HEK293 (cell line): ENCODE measurements at regions not wholly inside any gene's neighbourhood (a gene's known extent, or its start where the extent isn't known, plus 50 kb on each side); places are given as distances from the start of the nearest gene placed in this dataset.

Source experiments
- CTCF ChIA-PET: fragments of 350-600 bp; formaldehyde crosslinking; extraction: SDS; loops from one replicate; lab custom pipeline; 2021; ENCODE audit warnings: antibody characterized with exemption; lab: Yijun Ruan, JAX
- POLR2A ChIA-PET: fragments of 300-600 bp; formaldehyde crosslinking; extraction: SDS; loops from one replicate; lab custom pipeline; 2020; ENCODE audit warnings: antibody characterized with exemption, inconsistent platforms; lab: Yijun Ruan, JAX
- H3K27ac ChIP-seq: fragments of 200-500 bp; sonication (Bioruptor generic); 2 replicates; pipeline ENCODE4 v1.5.1; 2014; ENCODE audit warnings: low read depth, low read length, control low read depth, inconsistent platforms; ENCODE audit errors: extremely low read depth
- H3K36me3 ChIP-seq, 2 experiments: fragments of 200-500 bp in 1 of 2; sonication (Bioruptor generic) in 1 of 2; 1 replicate in 1 of 2; 2 replicates in 1 of 2; pipeline ENCODE4 v1.5.1; 2014 to 2017; ENCODE audit warnings: inconsistent platforms in 2 of 2, low read length in 2 of 2; ENCODE audit not compliant: control insufficient read depth in 2 of 2, insufficient read depth in 1 of 2
- H3K4me1 ChIP-seq: fragments of 200-500 bp; sonication (Bioruptor generic); 2 replicates; pipeline ENCODE4 v1.5.1; 2014; ENCODE audit warnings: mild to moderate bottlenecking, low read length, inconsistent platforms; ENCODE audit not compliant: control insufficient read depth, insufficient read depth
- H3K4me3 ChIP-seq: 2 replicates; pipeline ENCODE4 v1.5.1; 2011; ENCODE audit warnings: low read depth, mild to moderate bottlenecking, control low read depth, low read length, moderate library complexity
- H3K9me3 ChIP-seq: fragments of 200-500 bp; sonication (Bioruptor generic); 2 replicates; pipeline ENCODE4 v1.5.1; 2014; ENCODE audit warnings: low read depth, low read length, inconsistent platforms; ENCODE audit not compliant: control insufficient read depth, insufficient read depth
- BCL11B ChIP-seq: fragments of 450-650 bp; formaldehyde crosslinking; IDR thresholded peaks from 2 replicates; pipeline ENCODE4 v1.5.1; 2016; ENCODE audit warnings: low read depth, missing biosample characterization, missing genetic modification characterization
- FEZF1 ChIP-seq: fragments of 450-650 bp; formaldehyde crosslinking; IDR thresholded peaks from 2 replicates; pipeline ENCODE4 v1.5.1; 2016; ENCODE audit warnings: missing biosample characterization, missing genetic modification characterization
- IKZF3 ChIP-seq: fragments of 450-650 bp; IDR thresholded peaks from 2 replicates; pipeline ENCODE4 v1.5.0; 2018; ENCODE audit warnings: missing biosample characterization, mild to moderate bottlenecking, missing genetic modification characterization, moderate library complexity
- PRDM10 ChIP-seq: fragments of 450-650 bp; formaldehyde crosslinking; IDR thresholded peaks from 2 replicates; pipeline ENCODE4 v1.5.1; 2016; ENCODE audit warnings: missing biosample characterization, missing genetic modification characterization
- TRIM28 ChIP-seq: IDR thresholded peaks from 2 replicates; pipeline ENCODE4 v1.6.1; 2011; ENCODE audit warnings: low read length, control low read depth, borderline replicate concordance
- ZBTB17 ChIP-seq: fragments of 450-650 bp; formaldehyde crosslinking; IDR thresholded peaks from 2 replicates; pipeline ENCODE4 v1.5.1; 2016; ENCODE audit warnings: missing biosample characterization, missing genetic modification characterization
- ZBTB20 ChIP-seq: fragments of 450-650 bp; formaldehyde crosslinking; IDR thresholded peaks from 2 replicates; pipeline ENCODE4 v1.5.1; 2016; ENCODE audit warnings: missing biosample characterization, missing genetic modification characterization
- ZBTB48 ChIP-seq: fragments of 450-650 bp; formaldehyde crosslinking; IDR thresholded peaks from 2 replicates; pipeline ENCODE4 v1.5.1; 2016; ENCODE audit warnings: missing biosample characterization, missing genetic modification characterization
- ZNF10 ChIP-seq: fragments of 450-650 bp; formaldehyde crosslinking; IDR thresholded peaks from 2 replicates; pipeline ENCODE4 v1.5.1; 2017; ENCODE audit warnings: missing biosample characterization, missing genetic modification characterization
- ZNF140 ChIP-seq: fragments of 450-650 bp; formaldehyde crosslinking; IDR thresholded peaks from 2 replicates; pipeline ENCODE4 v1.5.1; 2016; ENCODE audit warnings: missing biosample characterization, missing genetic modification characterization
- ZNF324 ChIP-seq: fragments of 450-650 bp; formaldehyde crosslinking; IDR thresholded peaks from 2 replicates; pipeline ENCODE4 v1.5.1; 2016; ENCODE audit warnings: missing biosample characterization, missing genetic modification characterization
- ZNF404 ChIP-seq: fragments of 450-650 bp; formaldehyde crosslinking; IDR thresholded peaks from 2 replicates; pipeline ENCODE4 v1.5.1; 2017; ENCODE audit warnings: missing biosample characterization, missing genetic modification characterization
- ZNF423 ChIP-seq: fragments of 450-650 bp; formaldehyde crosslinking; IDR thresholded peaks from 2 replicates; pipeline ENCODE4 v1.5.1; 2016; ENCODE audit warnings: missing biosample characterization, missing genetic modification characterization
- ZNF501 ChIP-seq: fragments of 450-650 bp; formaldehyde crosslinking; IDR thresholded peaks from 2 replicates; pipeline ENCODE4 v1.5.1; 2016; ENCODE audit warnings: missing biosample characterization, missing genetic modification characterization
- ZNF596 ChIP-seq: fragments of 450-650 bp; IDR thresholded peaks from 2 replicates; pipeline ENCODE4 v1.5.0; 2018; ENCODE audit warnings: missing biosample characterization, mild to moderate bottlenecking, missing genetic modification characterization, moderate library complexity
- ZNF707 ChIP-seq: fragments of 450-650 bp; formaldehyde crosslinking; IDR thresholded peaks from 2 replicates; pipeline ENCODE4 v1.5.1; 2016; ENCODE audit warnings: missing biosample characterization, missing genetic modification characterization
- ZNF791 ChIP-seq: fragments of 450-650 bp; formaldehyde crosslinking; IDR thresholded peaks from 2 replicates; pipeline ENCODE4 v1.5.1; 2016; ENCODE audit warnings: missing biosample characterization, missing genetic modification characterization
- ZSCAN16 ChIP-seq: fragments of 450-650 bp; formaldehyde crosslinking; IDR thresholded peaks from 2 replicates; pipeline ENCODE4 v1.5.1; 2016; ENCODE audit warnings: missing biosample characterization, missing genetic modification characterization
- TF ChIP-seq, protein P1 (sequence below): fragments of 450-650 bp; formaldehyde crosslinking; IDR thresholded peaks from 2 replicates; pipeline ENCODE4 v1.5.1; 2016; ENCODE audit warnings: missing biosample characterization, missing genetic modification characterization, borderline replicate concordance

GRCh38 chr6:134822920-134823709 is 126.8 kb downstream of the ALDH8A1 start (continued):
- TF ChIP-seq PRDM10 (tag by site-specific recombination) (0 out of 2 replicates have a peak, but pooled peaks have one; percentile 9), ZBTB48 (peak; percentile 92)

DNA sequence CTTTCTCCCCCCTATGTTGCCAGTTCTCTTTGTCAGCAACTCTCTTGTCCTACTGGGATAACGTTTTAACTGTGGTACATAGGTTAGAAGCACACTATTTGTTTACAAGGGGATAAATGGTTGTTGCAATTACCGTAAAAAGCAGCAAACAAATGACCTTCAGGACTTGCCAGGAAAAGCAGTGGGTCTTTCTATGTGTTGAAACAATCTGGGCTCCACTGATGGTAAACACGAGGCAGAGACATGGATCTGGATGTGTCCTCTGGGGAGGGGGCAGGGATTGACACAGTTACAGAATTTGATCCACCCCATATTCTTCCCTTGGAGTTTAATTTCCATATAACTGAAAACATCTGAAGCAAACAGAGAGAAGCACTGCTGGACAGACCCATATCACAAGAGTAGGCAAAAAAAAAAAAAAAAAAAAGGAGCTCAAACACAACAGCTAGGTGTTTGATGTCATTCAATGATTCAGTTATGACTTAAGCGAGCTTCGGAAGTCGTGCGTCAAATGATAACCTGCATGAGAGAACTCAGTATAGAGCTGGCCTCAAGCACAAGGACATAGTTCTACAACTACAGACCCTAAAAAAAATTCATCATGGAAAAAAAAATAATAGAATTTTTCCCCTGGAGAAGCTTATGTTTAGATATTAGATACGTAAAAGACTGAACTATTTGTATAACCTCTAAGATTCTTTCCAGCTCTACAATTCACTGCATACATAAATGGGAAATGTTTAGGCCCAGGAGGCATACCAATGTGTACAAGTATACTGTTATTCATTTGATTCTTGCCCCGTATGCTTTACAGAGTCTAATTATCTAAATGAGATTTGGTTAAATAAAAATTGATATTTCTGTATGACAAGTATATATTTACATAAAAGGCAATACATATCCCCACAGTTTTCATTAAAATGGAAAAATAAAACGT is 127.7 kb downstream of the ALDH8A1 start:
- H3K36me3 ChIP-seq, result no peaks in the 10 kb centered on the region
- 0 out of 2 replicates have a peak, but pooled peaks have one; percentile 33 for TF ChIP-seq ZBTB17 (tag by site-specific recombination)
- no peak for TF ChIP-seq IKZF3 (tag by site-specific recombination)
- TF ChIP-seq ZBTB20, result no peak
- no peak for TF ChIP-seq ZNF423 (tag by site-specific recombination)
- TF ChIP-seq ZNF707 (tag by site-specific recombination), result no peak
- no peak overlapping the region for H3K27ac ChIP-seq
- no peak overlapping the region for H3K4me3 ChIP-seq
- ChIA-PET CTCF (interaction anchor here (0.5 to 7.1 kb wide), 41 partner anchors 10 to 711 kb away, joined by 3 to 55 read pairs (median 4); no protein-coding TSS in a partner anchor), POLR2A (interaction anchor here (0.6 to 1.2 kb wide), 3 partner anchors 544 to 648 kb away, joined by 3 to 6 read pairs (median 3); no protein-coding TSS in a partner anchor)
- no peaks in the 10 kb centered on the region; the same call in 1 of the 2 replicates for H3K4me1 ChIP-seq
- no peaks in the 10 kb centered on the region for H3K9me3 ChIP-seq

DNA sequence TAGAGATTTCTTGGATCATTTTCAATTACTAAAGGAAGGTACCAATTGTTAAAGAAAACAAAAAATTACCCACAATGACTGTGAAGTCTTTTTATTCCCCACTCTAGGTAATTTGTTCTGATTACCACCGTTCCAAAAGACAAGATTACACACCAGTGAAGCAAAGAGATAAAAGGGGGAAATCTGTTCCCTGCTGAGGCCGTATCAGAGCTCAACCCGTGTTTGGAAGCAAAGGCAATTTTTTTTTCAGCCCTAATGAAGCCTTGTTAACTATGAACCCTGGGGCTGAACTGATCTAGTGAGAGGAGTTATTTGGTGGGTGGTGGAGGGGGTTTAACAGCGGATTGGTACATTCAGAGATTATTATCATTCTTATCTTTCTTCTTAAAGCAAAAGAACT is 128.5 kb downstream of the ALDH8A1 start:
- ChIA-PET CTCF (interaction anchor here (1.3 to 7.1 kb wide), 5 partner anchors 10 to 648 kb away, joined by 4 to 55 read pairs (median 8); no protein-coding TSS in a partner anchor), POLR2A (interaction anchor here (1.0 kb wide), 1 partner anchor 648 kb away, joined by 4 read pairs; no protein-coding TSS in a partner anchor)
- TF ChIP-seq ZNF404 (tag by site-specific recombination), result no peak
- TF ChIP-seq FEZF1 (tag by site-specific recombination), result peak; percentile 66; the same call in 1 of the 2 replicates
- TF ChIP-seq BCL11B (tag by site-specific recombination), result peak; percentile 80; the same call in 1 of the 2 replicates
- TF ChIP-seq ZNF791 (tag by site-specific recombination), result no peak
- TF ChIP-seq ZNF140 (tag by site-specific recombination), result no peak
- no peak for TF ChIP-seq ZNF501 (tag by site-specific recombination)
- peak; percentile 80 for TF ChIP-seq PRDM10 (tag by site-specific recombination)
- TF ChIP-seq ZNF10 (tag by site-specific recombination), result no peak
- no peak for TF ChIP-seq ZNF324 (tag by site-specific recombination)
- peak; percentile 37; the same call in 1 of the 2 replicates for TF ChIP-seq ZNF596 (tag by site-specific recombination)
- TF ChIP-seq TRIM28, result 0 out of 2 replicates have a peak, but pooled peaks have one; percentile 10
- no peak for TF ChIP-seq ZSCAN16 (tag by site-specific recombination)
- TF ChIP-seq, protein P1, sequence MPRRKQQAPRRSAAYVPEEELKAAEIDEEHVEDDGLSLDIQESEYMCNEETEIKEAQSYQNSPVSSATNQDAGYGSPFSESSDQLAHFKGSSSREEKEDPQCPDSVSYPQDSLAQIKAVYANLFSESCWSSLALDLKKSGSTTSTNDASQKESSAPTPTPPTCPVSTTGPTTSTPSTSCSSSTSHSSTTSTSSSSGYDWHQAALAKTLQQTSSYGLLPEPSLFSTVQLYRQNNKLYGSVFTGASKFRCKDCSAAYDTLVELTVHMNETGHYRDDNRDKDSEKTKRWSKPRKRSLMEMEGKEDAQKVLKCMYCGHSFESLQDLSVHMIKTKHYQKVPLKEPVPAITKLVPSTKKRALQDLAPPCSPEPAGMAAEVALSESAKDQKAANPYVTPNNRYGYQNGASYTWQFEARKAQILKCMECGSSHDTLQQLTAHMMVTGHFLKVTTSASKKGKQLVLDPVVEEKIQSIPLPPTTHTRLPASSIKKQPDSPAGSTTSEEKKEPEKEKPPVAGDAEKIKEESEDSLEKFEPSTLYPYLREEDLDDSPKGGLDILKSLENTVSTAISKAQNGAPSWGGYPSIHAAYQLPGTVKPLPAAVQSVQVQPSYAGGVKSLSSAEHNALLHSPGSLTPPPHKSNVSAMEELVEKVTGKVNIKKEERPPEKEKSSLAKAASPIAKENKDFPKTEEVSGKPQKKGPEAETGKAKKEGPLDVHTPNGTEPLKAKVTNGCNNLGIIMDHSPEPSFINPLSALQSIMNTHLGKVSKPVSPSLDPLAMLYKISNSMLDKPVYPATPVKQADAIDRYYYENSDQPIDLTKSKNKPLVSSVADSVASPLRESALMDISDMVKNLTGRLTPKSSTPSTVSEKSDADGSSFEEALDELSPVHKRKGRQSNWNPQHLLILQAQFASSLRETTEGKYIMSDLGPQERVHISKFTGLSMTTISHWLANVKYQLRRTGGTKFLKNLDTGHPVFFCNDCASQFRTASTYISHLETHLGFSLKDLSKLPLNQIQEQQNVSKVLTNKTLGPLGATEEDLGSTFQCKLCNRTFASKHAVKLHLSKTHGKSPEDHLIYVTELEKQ (tag by site-specific recombination), result peak; percentile 22; the same call in 1 of the 2 replicates

More for the DNA sequence above, 128.5 kb downstream of the ALDH8A1 start:
- H3K4me1 ChIP-seq, result no peaks in the 10 kb centered on the region; the same call in 1 of the 2 replicates
- no peak overlapping the region for H3K4me3 ChIP-seq
- H3K36me3 ChIP-seq, result no peaks in the 10 kb centered on the region
- no peak overlapping the region for H3K27ac ChIP-seq
- H3K9me3 ChIP-seq, result no peaks in the 10 kb centered on the region
